ENCODE measurements at regions not wholly inside any gene's neighbourhood (a gene's known extent, or its start where the extent isn't known, plus 50 kb on each side); places are given as distances from the start of the nearest gene placed in this dataset.

- no peak for TF ChIP-seq CTCF (IDR thresholded peaks at IDR 0.05)
- TF ChIP-seq POLR2A (IDR thresholded peaks at IDR 0.05) = no peak
Measured at GRCh38 chr17:6334386-6334785, 100.5 kb downstream of the AIPL1 start.

Measured in lower leg skin (tissue), 3 donors.